Lung (tissue), 11 donors: ENCODE measurements at regions not wholly inside any gene's neighbourhood (a gene's known extent, or its start where the extent isn't known, plus 50 kb on each side); places are given as distances from the start of the nearest gene placed in this dataset.
"Not testable (repeated sequence)": the region's sequence is repeated elsewhere in the genome, so short reads cannot be mapped to it uniquely, and the experiment has no call there.

Experiments
- ATAC-seq: fragments of 200-7000 bp; cut with Tn5 transposase; one replicate; pipeline ENCODE4 v1.9.1; 2020; ENCODE audit warnings: moderate number of reproducible peaks; ENCODE audit not compliant: insufficient read depth, low FRiP score
- DNase-seq, 3 donors: peaks; one replicate each; pipeline ENCODE4 v3.0.0-alpha.2; 2013 to 2017
- H3K27ac ChIP-seq, 2 donors: one replicate each; pipeline ENCODE4 v1.5.1; 2013; ENCODE audit warnings: mild to moderate bottlenecking in 2 of 2, moderate library complexity in 2 of 2, control low read depth in 1 of 2, inconsistent platforms in 1 of 2, low read depth in 1 of 2, low read length in 1 of 2
- H3K27me3 ChIP-seq, 3 donors: one replicate each; pipeline ENCODE4 v1.5.1; 2013; ENCODE audit warnings: low read length in 2 of 3; ENCODE audit not compliant: control insufficient read depth in 3 of 3, insufficient read depth in 3 of 3
- H3K36me3 ChIP-seq, 4 donors: one replicate each; pipeline ENCODE4 v1.5.1; 2013; ENCODE audit warnings: low read length in 4 of 4, mild to moderate bottlenecking in 1 of 4, moderate library complexity in 1 of 4; ENCODE audit not compliant: control insufficient read depth in 4 of 4, insufficient read depth in 4 of 4
- H3K4me1 ChIP-seq, 5 donors: one replicate each; pipeline ENCODE4 v1.5.1; 2013; ENCODE audit warnings: low read length in 5 of 5, mild to moderate bottlenecking in 2 of 5, moderate library complexity in 1 of 5; ENCODE audit not compliant: control insufficient read depth in 5 of 5, insufficient read depth in 5 of 5
- H3K4me3 ChIP-seq: one replicate; pipeline ENCODE4 v1.5.1; 2013; ENCODE audit warnings: mild to moderate bottlenecking, control low read depth, moderate library complexity
- H3K9ac ChIP-seq, 2 donors: one replicate each; pipeline ENCODE4 v1.5.1; 2013; ENCODE audit warnings: low read length in 2 of 2, control low read depth in 1 of 2; ENCODE audit not compliant: insufficient read depth in 1 of 2
- H3K9me3 ChIP-seq, 4 donors: one replicate each; pipeline ENCODE4 v1.5.1; 2013; ENCODE audit warnings: low read length in 3 of 4, mild to moderate bottlenecking in 1 of 4, moderate library complexity in 1 of 4; ENCODE audit not compliant: control insufficient read depth in 4 of 4, insufficient read depth in 3 of 4
- CTCF ChIP-seq: IDR thresholded peaks from 2 replicates; pipeline ENCODE4 v1.5.1; 2012; ENCODE audit warnings: mild to moderate bottlenecking; ENCODE audit errors: control extremely low read depth, extremely low read depth
- whole genome bisulfite sequencing, 2 donors: extraction: QIAGEN DNeasy Blood & Tissue Kit; methylation state at CpG; one replicate each; pipeline ENCODE4 v1.1.7; 2013; 5-methylcytosine and 5-hydroxymethylcytosine counted together
- donor health status: control.
- donor health status: control.
- donor health status: Bipolar disorder and iron deficiency.
- donor health status: healthy.
- donor health status: DM: yes; HTN: yes; CAD: no.

- not testable (repeated sequence) for H3K9ac ChIP-seq, H3K4me3 ChIP-seq, H3K4me1 ChIP-seq, DNase-seq, H3K36me3 ChIP-seq, H3K9me3 ChIP-seq, H3K27me3 ChIP-seq, H3K27ac ChIP-seq, ATAC-seq
- WGBS, 2 donors = 91 to 92% methylated on average over 5 of the region's 5 CpGs
Observed at GRCh38 chr4:102397056-102397455, 51.8 kb upstream of the SLC39A8 start.

GRCh38 chr4:102399021-102399420, 53.7 kb upstream of the SLC39A8 start:
- Histone ChIP-seq H3K4me1 (no peaks in the 10 kb centered on the region), H3K27me3 (peaks cover 0 to 2% (median 0%) of the 10 kb centered on the region in 3 donors), H3K27ac (no peak overlapping the region), H3K9ac (no peak overlapping the region), H3K9me3 (no peaks in the 10 kb centered on the region), H3K4me3 (no peak overlapping the region), H3K36me3 (no peaks in the 10 kb centered on the region)
- no peak for TF ChIP-seq CTCF
- 24 to 43% methylated on average over 1 of the region's 1 CpG for WGBS, 2 donors
- DNase-seq = no peak
- no peak for ATAC-seq

GRCh38 chr4:102400898-102401297, 55.6 kb upstream of the SLC39A8 start:
- no peak overlapping the region for H3K9ac ChIP-seq
- peak in 1 of 3 donors; percentile 24 for DNase-seq
- H3K4me3 ChIP-seq = no peak overlapping the region
- H3K27ac ChIP-seq = no peak overlapping the region
- H3K9me3 ChIP-seq = no peaks in the 10 kb centered on the region
- TF ChIP-seq CTCF = no peak
- peaks cover 0 to 2% (median 0%) of the 10 kb centered on the region in 3 donors for H3K27me3 ChIP-seq
- no peaks in the 10 kb centered on the region for H3K4me1 ChIP-seq
- no peaks in the 10 kb centered on the region for H3K36me3 ChIP-seq
- 76 to 79% methylated on average over 4 of the region's 4 CpGs for WGBS, 2 donors
- no peak for ATAC-seq

GRCh38 chr4:102402223-102402622, 56.9 kb upstream of the SLC39A8 start:
- H3K27ac ChIP-seq = no peak overlapping the region
- no peak overlapping the region for H3K4me3 ChIP-seq
- H3K36me3 ChIP-seq = no peaks in the 10 kb centered on the region
- no peaks in the 10 kb centered on the region for H3K4me1 ChIP-seq
- no peak for TF ChIP-seq CTCF
- no peaks in the 10 kb centered on the region for H3K9me3 ChIP-seq
- ATAC-seq (no peak), DNase-seq (no peak)
- WGBS, 2 donors = 88 to 93% methylated on average over 2 of the region's 2 CpGs
- H3K9ac ChIP-seq = no peak overlapping the region
- peaks cover 0 to 2% (median 0%) of the 10 kb centered on the region in 3 donors for H3K27me3 ChIP-seq
